H7 (cell line): ENCODE measurements at regions not wholly inside any gene's neighbourhood (a gene's known extent, or its start where the extent isn't known, plus 50 kb on each side); places are given as distances from the start of the nearest gene placed in this dataset.
"Not testable (repeated sequence)": the region's sequence is repeated elsewhere in the genome, so short reads cannot be mapped to it uniquely, and the experiment has no call there.

Experiments used
- DNase-seq: peaks from one replicate; pipeline ENCODE4 v3.0.0; 2012
- H3K27me3 ChIP-seq: 2 replicates; pipeline ENCODE4 v1.6.0; 2011; ENCODE audit warnings: mild to moderate bottlenecking, low read length; ENCODE audit not compliant: control insufficient read depth, insufficient read depth
- H3K36me3 ChIP-seq: replicated peaks from 2 replicates; pipeline ENCODE4 v1.5.1; 2011; ENCODE audit warnings: low read length; ENCODE audit not compliant: control insufficient read depth, insufficient read depth
- H3K4me3 ChIP-seq: 2 replicates; pipeline ENCODE4 v1.5.1; 2011; ENCODE audit warnings: low read depth, mild to moderate bottlenecking, control low read depth, low read length, moderate library complexity; ENCODE audit not compliant: insufficient read depth

DNA sequence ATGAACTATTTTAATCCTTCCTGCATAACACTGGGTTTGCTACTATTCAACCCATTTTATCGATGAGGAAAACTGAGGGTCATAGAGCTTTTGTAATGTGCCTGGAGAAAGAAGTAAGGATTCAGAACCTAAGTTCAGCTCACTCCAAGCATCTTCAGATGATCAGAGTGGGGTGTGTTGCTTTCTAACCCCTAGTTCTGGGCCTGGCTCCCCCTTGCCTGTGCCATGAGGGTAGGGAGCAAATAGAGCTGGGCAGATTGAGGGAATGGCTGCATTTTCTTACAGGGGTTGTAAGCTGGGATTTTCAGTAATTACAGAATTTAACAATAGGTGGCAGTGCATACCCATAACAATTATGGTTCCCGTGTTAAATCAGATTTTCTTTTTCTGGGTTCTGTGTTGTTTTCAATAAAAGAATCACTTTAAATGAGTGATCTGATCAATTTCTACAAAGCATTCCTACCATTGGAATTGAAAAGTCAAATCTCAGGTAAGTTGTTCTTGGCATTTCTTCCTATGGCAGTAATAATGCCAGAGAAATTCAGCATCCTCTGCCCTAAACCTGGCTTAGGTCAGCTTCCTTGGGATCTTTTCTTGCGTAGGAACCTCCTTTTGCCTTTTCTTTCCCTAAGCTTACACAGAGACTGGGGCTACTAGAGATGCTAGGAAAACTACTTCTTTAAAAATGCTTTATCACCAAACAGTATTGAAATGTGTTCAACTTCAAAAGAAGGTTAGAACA, 103.8 kb upstream of the IL12A start:
- Histone ChIP-seq H3K4me3 (no peak overlapping the region), H3K27me3 (no peaks in the 10 kb centered on the region), H3K36me3 (no peaks in the 10 kb centered on the region; the same call in 1 of the 2 replicates)
- DNase-seq, result peak; percentile 47

- H3K36me3 ChIP-seq, result no peaks in the 10 kb centered on the region; the same call in 1 of the 2 replicates
- H3K27me3 ChIP-seq, result no peaks in the 10 kb centered on the region
- H3K4me3 ChIP-seq, result no peak overlapping the region
- no peak for DNase-seq
Measured at GRCh38 chr3:159886050-159886449, 102.6 kb upstream of the IL12A start.

DNA sequence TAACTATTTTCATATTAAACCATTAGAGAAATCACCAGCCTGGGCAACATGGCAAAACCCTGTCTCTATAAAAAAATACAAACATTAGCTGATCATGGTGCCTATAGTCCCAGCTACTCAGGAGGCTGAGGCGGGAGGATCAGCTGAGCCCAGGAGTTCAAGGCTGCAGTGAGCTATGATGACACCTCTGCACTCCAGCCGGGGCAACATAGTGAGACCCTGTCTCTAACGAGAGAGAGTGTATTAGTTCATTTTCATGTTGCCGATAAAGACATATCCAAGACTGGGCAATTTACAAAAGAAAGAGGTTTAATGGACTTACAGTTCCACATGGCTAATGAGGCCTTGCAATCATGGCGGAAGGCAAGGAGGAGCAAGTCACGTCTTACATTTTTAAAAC, 102.1 kb upstream of the IL12A start:
- DNase-seq, H3K36me3 ChIP-seq, H3K27me3 ChIP-seq, H3K4me3 ChIP-seq: not testable (repeated sequence)

GRCh38 chr3:159887168-159887567, 101.5 kb upstream of the IL12A start:
- H3K27me3 ChIP-seq, result no peaks in the 10 kb centered on the region
- no peak for DNase-seq
- no peak overlapping the region for H3K4me3 ChIP-seq
- no peaks in the 10 kb centered on the region; the same call in none of the 2 replicates for H3K36me3 ChIP-seq

DNA sequence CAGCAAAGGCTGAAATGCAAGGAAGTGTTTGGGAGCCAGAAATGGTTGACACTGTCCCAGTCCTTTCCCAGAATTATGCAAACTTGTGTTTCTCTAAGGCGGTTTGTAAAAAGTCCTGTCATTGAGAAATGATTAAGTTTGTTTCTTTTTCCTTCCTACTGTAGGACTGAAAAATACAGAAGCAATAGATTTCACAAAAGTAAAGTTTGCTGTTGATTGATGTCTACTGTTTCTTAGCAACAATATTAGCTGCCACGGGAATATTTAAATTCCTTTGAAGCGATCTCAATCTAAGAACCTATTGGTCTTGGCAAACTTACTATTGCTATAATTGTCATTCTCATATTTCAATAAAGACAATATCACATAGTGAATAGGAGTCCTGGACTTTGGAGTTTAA, 100.7 kb upstream of the IL12A start:
- no peak for DNase-seq
- Histone ChIP-seq H3K4me3 (no peak overlapping the region), H3K36me3 (no peaks in the 10 kb centered on the region; the same call in none of the 2 replicates), H3K27me3 (no peaks in the 10 kb centered on the region)

GRCh38 chr3:159892171-159892795, 96.4 kb upstream of the IL12A start:
- H3K27me3 ChIP-seq, result no peaks in the 10 kb centered on the region
- no peak overlapping the region for H3K4me3 ChIP-seq
- no peaks in the 10 kb centered on the region; the same call in none of the 2 replicates for H3K36me3 ChIP-seq
- DNase-seq, result no peak

GRCh38 chr3:159892801-159893200, 95.8 kb upstream of the IL12A start:
- Histone ChIP-seq H3K27me3 (no peaks in the 10 kb centered on the region), H3K4me3 (no peak overlapping the region), H3K36me3 (no peaks in the 10 kb centered on the region; the same call in none of the 2 replicates)
- DNase-seq, result no peak

GRCh38 chr3:159894386-159894785, 94.2 kb upstream of the IL12A start:
- DNase-seq, result no peak
- no peaks in the 10 kb centered on the region for H3K27me3 ChIP-seq
- H3K36me3 ChIP-seq, result no peaks in the 10 kb centered on the region; the same call in none of the 2 replicates
- no peak overlapping the region for H3K4me3 ChIP-seq

GRCh38 chr3:159895430-159895829, 93.2 kb upstream of the IL12A start:
- DNase-seq, result no peak
- Histone ChIP-seq H3K36me3 (no peaks in the 10 kb centered on the region; the same call in none of the 2 replicates), H3K27me3 (no peaks in the 10 kb centered on the region), H3K4me3 (no peak overlapping the region)

DNA sequence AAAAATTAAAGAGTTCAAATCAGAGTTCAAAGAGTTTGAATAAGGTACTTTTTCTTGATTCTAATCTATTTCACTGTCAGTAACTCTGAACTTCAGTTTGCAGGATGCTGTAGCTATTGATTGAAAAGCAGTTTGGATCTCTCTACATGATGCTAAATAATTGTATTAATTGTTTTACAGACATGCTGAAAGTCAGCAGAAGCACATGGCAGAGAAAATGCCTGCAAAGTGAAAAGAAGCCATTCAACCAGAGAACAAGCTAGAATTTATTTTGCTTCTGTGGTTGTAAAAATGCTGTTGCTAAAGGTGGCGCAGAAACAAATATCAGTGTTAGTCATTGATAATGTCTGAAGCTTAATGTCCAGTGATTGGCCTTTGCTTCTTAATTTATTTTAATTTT, 92.1 kb upstream of the IL12A start:
- Histone ChIP-seq H3K4me3 (no peak overlapping the region), H3K36me3 (no peaks in the 10 kb centered on the region; the same call in none of the 2 replicates), H3K27me3 (no peaks in the 10 kb centered on the region)
- no peak for DNase-seq

- no peak for DNase-seq
- no peaks in the 10 kb centered on the region; the same call in none of the 2 replicates for H3K36me3 ChIP-seq
- no peak overlapping the region for H3K4me3 ChIP-seq
Measured at GRCh38 chr3:159897331-159898075, 91.1 kb upstream of the IL12A start.

DNA sequence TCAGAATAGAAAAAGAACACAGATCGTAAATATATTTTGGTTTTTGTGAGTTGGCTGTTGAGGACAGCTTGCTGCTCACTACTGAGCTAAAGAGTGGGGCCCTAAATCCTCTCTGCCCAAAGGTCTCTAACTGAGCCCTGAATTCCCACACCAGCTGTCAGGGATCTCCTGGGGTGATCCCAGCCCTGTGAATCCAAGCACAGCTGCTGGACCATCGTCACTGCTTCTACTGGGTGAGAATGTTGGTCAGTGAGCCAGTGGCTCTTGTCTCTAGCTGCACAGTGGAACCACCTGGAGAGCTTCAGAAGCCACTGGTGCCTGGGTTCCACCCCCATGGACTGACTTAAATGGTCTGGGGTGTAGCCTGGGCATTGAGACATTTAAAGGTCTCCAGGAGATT, 90.5 kb upstream of the IL12A start:
- Histone ChIP-seq H3K27me3 (no peaks in the 10 kb centered on the region), H3K36me3 (no peaks in the 10 kb centered on the region), H3K4me3 (no peak overlapping the region)
- no peak for DNase-seq

More at GRCh38 chr3:159897331-159898075, 91.1 kb upstream of the IL12A start:
- H3K27me3 ChIP-seq, result no peaks in the 10 kb centered on the region

GRCh38 chr3:159899166-159899565, 89.5 kb upstream of the IL12A start:
- no peak overlapping the region for H3K4me3 ChIP-seq
- no peaks in the 10 kb centered on the region for H3K36me3 ChIP-seq
- no peak for DNase-seq
- H3K27me3 ChIP-seq, result no peaks in the 10 kb centered on the region

DNA sequence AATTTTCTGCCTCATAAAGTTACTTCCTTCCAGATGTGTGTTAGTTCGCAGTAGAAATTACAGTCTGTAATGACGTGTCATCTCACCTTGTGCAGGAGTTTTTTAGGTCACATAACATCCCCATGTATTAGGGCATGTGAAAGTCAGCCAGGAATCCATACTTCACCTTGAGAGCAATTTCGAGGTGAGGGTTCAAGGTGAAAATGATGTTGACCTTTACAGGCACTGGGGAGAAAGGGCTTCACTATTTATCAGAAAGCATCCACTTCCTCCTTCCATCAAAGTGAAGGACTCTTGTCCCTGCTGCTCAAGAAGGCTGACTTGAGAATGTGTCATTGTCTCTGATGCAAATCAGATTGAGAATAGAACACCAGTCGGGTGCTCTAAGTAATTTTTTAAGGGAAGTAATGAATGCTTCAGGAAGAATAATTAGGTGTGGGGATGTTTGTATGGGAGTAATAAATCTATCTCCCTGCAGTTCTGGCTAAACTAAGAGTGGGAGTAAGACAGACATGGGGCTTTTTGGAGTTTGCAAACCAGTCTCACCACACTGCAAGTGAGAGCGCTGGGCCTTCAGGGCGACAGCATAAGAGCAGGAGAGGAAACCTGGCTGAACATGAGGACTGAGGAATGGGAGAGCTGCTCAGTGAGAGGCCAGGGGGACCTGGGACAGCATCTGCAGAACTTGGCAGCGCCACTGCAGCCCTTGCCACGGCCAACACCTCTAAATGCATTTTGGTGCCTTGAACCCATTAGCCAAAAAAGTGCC, 85.9 kb upstream of the IL12A start:
- no peaks in the 10 kb centered on the region for H3K36me3 ChIP-seq
- H3K4me3 ChIP-seq, result no peak overlapping the region
- H3K27me3 ChIP-seq, result no peaks in the 10 kb centered on the region
- DNase-seq, result no peak
